ENCODE measurements at regions not wholly inside any gene's neighbourhood (a gene's known extent, or its start where the extent isn't known, plus 50 kb on each side); places are given as distances from the start of the nearest gene placed in this dataset.
"Not testable (repeated sequence)": the region's sequence is repeated elsewhere in the genome, so short reads cannot be mapped to it uniquely, and the experiment has no call there.

DNA sequence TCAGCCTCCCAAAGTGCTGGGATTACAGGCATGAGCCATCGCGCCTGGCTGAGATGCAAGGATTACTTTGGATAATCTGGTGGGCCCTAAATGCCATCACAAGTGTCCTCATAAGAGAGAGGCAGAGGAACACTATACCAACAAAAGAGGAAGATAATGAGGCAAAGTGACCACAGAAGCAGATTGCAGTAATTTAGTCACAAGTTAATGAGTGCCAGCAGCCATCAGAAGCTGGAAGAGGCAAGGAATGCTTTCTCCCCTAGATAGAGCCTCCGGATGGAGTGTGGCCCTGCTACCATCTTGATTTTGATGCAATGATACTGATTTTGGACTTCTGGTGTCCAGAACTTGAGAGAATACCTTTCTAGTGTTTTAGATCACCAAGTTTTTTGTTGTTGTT, 122.3 kb downstream of the SPATA31D1 start:
- in situ Hi-C loops (cut with HindIII; ENCODE audit: low pct_ligation_motif_present, low pct_unique_long_range_greater_than_20kb, low sequenced_read_pairs), result no loop called here
- no peak for DNase-seq

DNA sequence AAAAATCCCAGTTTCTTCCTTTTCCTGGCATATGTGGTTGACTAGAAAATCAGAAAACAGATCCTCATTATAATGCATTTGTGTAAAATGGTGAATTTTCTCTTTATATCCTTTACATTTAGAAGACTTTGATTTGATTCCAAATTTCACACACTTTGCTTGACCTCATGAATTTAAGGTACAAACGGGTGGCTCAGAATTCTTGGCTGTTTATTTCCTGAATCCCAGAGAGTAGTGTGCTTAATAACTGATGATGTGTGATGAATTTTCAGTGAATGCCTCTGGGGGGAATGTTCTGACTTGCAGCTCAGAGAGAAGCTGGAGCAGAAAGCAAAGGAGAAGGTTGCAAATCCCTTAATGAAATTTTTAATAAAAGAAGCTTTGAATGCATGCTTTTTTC, 126.8 kb downstream of the SPATA31D1 start:
- in situ Hi-C loops (cut with HindIII; ENCODE audit: low pct_ligation_motif_present, low pct_unique_long_range_greater_than_20kb, low sequenced_read_pairs), result no loop called here
- DNase-seq, result no peak

DNA sequence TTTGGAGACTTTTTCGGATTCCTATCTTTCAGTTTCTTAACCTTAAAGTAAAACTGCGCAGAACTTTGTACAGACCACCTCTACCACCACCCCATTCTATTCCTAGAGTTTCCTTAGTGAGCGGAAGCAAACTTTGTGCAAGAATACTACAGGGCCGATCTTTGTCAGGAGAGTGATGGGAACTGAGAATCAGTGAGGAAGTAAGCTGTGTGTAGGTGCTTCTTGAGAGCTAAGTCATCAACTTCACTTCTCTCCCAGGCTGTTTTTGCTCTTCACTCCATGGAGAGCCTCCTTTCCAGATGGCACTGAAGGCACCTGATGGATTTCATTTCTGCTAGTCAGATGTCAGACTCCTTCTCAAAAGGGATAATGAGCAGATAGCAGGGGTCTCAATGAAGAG, 127.3 kb downstream of the SPATA31D1 start:
- in situ Hi-C loops (cut with HindIII; ENCODE audit: low pct_ligation_motif_present, low pct_unique_long_range_greater_than_20kb, low sequenced_read_pairs), result no loop called here
- DNase-seq, result no peak

DNA sequence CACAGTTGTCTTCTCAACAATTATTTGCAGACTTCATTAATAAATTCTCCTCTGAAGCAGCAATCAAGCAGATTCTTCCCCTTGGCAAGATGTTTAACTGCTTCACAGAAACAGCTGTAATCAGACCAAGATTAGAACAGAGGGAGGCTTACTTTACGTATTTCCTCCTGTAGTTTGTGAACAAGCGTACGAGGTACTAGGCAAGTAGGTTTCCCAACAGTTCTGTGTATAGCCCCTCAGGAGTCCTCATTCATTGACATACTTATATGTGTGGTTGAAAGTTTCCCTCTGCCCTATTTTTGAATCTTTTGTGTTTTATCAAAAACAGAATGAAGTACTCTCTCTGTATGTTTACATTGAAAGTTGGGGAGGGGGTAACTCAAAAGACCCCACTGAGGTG, 128.0 kb downstream of the SPATA31D1 start:
- in situ Hi-C loops (cut with HindIII; ENCODE audit: low pct_ligation_motif_present, low pct_unique_long_range_greater_than_20kb, low sequenced_read_pairs), result no loop called here
- no peak for DNase-seq

DNA sequence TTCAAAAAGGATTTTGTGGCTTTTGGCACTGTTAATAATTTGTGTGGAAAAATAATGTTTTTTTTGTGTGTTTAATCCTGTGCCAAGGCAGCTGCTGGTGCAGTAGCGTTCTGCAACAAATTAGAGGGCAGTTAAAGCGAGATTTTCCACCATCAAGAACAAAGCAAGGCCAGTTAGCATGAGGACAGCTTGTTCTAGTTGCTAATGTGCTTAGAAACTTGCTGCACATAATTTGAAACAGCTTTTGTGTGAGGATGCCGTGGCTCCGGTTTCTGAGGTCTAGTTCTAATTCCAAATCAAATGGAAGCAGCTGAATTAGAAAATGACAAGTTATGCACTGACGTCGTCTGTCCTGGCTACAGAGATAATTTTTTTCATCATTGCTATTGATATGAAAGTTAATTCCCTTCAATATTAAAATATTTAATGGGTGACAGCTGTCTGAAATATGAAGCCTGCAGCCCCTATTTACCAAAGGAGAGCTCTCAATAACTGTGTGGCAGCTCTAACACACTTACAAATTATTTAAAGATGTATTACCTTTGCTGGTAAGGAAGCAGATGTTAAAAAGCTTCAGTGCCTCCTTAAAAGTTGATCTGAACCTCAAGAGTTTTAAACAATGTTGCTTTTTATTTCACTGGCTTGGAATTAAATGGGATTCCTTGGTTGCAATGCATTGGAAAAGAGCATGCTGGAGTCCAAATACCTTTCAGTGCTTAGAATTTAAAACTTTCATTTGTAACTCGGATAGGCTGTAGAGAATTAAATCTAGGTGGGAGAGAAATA, 128.6 kb downstream of the SPATA31D1 start:
- in situ Hi-C loops (cut with HindIII; ENCODE audit: low pct_ligation_motif_present, low pct_unique_long_range_greater_than_20kb, low sequenced_read_pairs), result no loop called here
- no peak for DNase-seq

DNA sequence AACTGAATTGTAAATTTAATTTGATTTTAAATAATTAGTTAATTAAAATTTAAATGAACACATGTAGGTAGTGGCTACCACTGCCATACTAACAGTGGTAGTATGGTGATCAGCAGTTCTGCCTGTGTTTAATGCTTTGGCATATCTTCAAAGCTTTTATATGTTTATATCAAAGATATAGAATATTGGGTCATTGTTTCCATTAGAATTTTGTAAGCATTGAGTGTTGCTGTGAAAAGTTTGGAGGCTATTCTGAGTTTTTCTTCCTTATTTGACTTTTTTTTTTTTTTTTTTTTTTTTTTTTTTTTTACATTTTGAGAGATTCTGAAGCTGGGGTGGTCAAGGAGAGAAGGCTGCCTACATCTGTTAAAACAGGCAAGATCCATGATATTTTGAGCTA, 134.2 kb downstream of the SPATA31D1 start:
- in situ Hi-C loops (cut with HindIII; ENCODE audit: low pct_ligation_motif_present, low pct_unique_long_range_greater_than_20kb, low sequenced_read_pairs), result no loop called here
- DNase-seq, result no peak

DNA sequence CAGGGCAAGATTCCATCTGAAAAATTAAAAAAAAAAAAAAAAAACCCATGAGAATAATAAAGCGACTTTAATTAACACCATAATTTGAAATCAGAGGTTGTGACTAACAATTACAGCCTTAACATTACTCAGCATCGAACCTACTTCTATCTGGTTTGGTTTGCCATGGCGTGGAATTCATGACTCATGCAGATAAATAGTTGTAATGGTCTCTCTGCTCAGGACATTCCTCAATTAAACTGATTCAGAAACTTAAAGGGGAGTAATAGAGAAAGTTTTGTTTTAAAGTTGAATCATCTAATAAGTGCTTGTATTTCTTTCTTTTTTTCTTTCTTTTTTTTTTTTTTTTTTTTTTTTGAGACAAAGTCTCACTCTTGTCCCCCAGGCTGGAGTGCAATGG, 135.5 kb downstream of the SPATA31D1 start:
- no peak for DNase-seq
- in situ Hi-C loops (cut with HindIII; ENCODE audit: low pct_ligation_motif_present, low pct_unique_long_range_greater_than_20kb, low sequenced_read_pairs), result no loop called here

DNA sequence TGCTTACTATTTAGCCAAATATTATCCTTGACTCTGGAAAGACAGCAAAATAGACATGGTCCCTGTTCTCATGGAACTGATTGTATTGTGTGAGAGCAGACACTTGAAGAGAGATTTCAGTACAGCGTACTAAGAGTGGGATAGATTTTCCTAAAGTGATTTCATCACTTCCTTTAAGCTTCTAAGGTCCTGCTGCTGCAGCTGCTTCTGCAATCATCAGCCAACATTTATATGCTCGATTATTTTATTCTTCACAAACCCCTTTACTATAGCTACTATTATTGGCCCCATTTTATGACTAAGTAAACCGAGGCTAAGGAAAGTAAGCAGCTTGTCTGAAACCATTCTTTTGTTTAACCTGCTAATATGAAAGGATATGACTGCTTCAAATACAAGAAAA, 137.7 kb downstream of the SPATA31D1 start:
- in situ Hi-C loops (cut with HindIII; ENCODE audit: low pct_ligation_motif_present, low pct_unique_long_range_greater_than_20kb, low sequenced_read_pairs), result no loop called here
- DNase-seq, result no peak

DNA sequence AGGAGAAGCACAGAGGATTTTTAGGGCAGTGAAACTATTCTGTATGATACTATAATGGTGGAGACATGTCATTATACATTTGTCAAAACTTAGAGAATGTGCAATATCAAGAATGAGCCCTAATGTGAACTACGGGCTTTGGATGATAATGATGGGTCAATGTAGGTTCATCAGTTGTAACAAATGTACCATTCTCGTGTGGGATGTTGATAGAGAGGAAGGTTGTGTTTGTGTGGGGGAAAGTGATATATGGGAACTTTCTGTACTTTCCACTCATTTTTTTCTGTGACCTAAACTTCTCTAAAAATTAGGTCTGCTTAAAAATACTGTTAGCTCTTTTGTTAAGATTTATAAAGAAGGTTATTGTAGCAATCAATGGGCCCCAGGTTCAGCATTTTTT, 138.9 kb downstream of the SPATA31D1 start:
- in situ Hi-C loops (cut with HindIII; ENCODE audit: low pct_ligation_motif_present, low pct_unique_long_range_greater_than_20kb, low sequenced_read_pairs), result no loop called here
- no peak for DNase-seq

DNA sequence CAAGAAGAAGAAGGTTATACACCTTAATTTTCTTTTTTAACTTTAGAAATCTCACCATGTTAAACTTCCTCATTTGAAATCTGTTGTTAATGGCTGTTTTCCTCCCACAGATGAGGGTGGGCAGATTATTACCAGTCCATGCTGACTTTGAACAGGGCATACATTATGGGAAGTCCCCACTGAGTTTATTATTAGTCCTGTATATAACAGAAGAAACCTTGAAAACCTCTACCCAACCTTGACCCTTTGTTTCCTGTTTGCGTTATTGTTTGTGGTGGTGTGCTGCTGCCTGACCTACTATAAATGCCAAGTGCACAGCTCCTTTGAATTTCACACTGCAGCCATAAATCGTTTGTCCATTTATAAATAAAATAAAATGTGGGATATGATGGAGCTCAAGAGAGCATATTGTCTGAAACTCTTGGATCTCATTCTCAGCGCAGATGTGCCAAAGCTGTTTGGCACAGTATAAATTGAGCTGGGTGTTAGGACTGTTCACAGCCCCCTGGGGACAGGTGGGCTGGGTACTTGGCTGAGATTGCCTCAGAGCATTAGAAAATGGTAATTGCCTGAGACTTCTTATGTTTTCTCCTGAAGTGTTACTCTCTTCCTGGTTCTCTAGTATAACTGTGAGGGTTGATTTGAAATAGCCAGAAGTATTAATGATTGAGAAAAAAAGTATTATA, 139.6 kb downstream of the SPATA31D1 start:
- no peak for DNase-seq
- in situ Hi-C loops (cut with HindIII; ENCODE audit: low pct_ligation_motif_present, low pct_unique_long_range_greater_than_20kb, low sequenced_read_pairs), result no loop called here

DNA sequence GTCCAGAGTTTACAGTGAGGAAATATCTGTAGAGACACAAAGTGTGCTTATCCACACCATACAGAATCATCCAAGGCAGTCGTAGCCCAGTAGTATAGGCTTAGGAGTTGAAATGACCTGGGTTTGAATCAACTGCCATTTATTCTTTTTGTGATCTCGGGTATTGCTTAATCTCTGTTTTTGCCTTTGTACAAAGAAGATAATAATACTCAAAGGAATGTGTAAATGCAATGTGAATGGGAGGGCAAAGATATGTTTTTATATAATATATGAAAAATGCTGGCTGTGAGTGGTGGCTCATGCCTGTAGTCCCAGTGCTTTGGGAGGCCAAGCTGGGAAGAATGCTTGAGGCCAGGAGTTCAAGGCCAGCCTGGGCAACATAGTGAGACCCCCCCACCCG, 141.1 kb downstream of the SPATA31D1 start:
- in situ Hi-C loops (cut with HindIII; ENCODE audit: low pct_ligation_motif_present, low pct_unique_long_range_greater_than_20kb, low sequenced_read_pairs), result no loop called here
- DNase-seq, result no peak

DNA sequence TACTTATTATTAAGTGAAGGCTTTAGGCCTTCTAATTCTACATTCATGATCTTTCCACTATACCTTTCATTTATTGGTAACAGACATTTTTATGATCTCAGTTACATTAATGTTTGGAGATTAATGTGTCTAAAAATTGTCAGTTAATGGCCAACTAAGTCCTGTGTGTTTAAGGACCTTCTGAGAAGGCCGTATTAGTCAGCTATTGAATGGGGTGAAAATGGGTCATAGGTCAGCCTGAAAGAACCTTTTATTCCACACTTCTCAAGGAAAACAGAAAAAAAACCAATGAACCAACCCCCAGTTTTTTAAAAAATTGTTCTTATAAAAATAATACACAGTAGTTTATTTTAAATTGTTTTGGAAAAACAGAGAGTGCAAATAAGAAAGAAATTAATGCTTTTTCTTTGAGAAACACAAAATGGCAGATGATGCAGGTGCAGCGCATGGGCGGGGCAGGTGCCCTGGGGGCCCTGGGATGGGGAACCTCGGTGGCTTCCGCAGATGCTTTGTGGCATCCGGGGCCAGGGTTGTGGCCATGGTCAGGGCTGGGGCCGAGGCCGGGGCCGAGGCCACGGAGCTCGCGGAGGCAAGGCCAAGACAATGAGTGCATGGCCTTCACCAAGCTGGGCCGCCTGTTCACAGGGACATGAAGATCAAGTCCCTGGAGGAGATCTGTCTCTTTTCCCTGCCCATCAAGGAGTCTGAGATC, 141.9 kb downstream of the SPATA31D1 start:
- in situ Hi-C loops (cut with HindIII; ENCODE audit: low pct_ligation_motif_present, low pct_unique_long_range_greater_than_20kb, low sequenced_read_pairs), result no loop called here
- no peak for DNase-seq

DNA sequence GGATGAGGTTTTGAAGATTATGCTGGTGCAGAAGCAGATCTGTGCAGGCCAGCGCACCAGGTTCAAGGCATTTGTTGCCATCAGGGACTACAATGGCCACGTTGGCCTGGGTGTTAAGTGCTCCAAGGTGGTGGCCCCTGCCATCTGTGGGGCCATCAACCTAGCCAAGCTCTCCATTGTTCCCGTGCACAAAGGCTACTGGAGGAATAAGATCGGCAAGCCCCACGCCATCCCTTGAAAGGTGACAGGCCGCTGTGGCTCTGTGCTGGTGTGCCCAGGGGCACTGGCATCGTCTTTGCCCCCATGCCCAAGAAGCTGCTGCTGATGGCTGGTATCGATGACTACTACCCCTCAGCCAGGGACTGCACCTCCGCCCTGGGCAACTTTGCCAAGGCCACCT, 142.5 kb downstream of the SPATA31D1 start:
- in situ Hi-C loops (cut with HindIII; ENCODE audit: low pct_ligation_motif_present, low pct_unique_long_range_greater_than_20kb, low sequenced_read_pairs), result no loop called here
- DNase-seq, result no peak

DNA sequence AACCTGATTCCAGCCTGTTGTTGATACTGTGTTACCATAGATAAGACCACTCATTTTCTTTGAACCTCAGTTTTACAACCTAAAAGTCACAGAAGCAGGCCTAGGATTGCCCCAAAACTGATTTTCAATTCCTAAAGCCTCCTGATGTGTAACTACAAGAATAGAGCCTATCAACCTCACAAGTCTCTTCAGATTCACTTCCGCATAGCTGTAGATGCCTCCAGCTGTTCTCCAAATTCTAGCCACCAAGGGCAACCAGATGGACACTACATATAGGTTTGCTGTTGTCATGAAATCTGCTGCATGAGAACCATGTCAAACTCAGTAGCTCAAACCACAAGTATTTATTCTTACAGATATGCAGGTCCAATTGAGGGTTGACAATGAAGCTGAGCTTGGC, 143.5 kb downstream of the SPATA31D1 start:
- no peak for DNase-seq
- in situ Hi-C loops (cut with HindIII; ENCODE audit: low pct_ligation_motif_present, low pct_unique_long_range_greater_than_20kb, low sequenced_read_pairs), result no loop called here

DNA sequence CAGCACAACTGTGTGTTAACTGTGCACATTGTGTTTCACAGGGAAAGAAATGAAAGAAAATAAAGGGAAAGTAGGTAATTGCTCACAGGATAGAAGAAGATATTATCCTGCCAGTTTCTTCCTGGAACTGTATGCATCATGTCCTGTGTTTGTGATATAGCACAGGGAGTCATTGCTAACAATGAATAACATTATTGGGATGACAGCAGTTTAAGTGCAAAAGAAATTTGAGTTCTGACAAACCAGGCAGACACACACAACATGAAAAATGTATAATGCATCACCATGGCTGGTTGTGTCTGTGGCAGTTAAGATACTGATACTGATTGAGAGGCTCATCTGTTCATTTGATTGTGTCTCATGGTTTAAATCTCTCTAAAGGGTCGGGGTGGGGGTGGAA, 145.4 kb downstream of the SPATA31D1 start:
- in situ Hi-C loops (cut with HindIII; ENCODE audit: low pct_ligation_motif_present, low pct_unique_long_range_greater_than_20kb, low sequenced_read_pairs), result no loop called here

DNA sequence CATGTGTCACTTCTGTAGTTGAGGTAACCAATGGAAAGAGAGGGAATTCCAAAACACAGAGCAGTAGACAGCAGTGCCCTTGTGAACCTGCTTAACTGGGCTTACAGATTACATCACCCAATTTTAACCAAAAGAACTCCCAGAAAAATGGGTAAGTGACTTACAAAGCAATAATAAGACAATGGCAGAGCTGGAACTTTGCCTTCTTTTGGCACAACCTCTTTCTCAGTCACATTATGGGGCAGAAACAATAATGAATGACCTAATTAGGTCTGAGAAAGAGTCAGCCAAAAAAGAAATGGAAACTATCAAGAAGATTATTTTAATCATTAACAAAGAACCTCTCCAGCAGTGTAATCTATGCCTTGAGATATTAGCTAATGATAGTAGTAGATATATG, 146.5 kb downstream of the SPATA31D1 start:
- DNase-seq, result no peak
- in situ Hi-C loops (cut with HindIII; ENCODE audit: low pct_ligation_motif_present, low pct_unique_long_range_greater_than_20kb, low sequenced_read_pairs), result no loop called here

More for the DNA sequence above, 145.4 kb downstream of the SPATA31D1 start:
- no peak for DNase-seq

DNA sequence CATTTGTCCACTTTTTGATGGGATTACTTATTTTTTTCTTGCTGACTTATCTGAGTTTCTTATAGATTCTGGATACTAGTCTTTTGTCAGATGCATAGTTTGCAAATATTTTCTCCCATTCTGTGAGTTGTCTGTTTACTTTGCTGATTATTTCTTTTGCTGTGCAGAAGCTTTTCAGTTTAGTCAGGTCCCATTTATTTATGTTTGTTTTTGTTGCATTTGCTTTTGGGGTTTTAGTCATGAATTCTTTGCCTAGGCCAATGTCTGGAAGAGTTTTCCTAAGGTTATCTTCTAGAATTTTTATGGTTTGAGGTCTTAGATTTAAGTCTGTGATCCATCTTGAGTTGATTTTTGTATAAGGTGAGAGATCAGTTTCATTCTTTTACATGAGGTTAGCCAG, 149.5 kb downstream of the SPATA31D1 start:
- in situ Hi-C loops (cut with HindIII; ENCODE audit: low pct_ligation_motif_present, low pct_unique_long_range_greater_than_20kb, low sequenced_read_pairs), result not testable (repeated sequence)

DNA sequence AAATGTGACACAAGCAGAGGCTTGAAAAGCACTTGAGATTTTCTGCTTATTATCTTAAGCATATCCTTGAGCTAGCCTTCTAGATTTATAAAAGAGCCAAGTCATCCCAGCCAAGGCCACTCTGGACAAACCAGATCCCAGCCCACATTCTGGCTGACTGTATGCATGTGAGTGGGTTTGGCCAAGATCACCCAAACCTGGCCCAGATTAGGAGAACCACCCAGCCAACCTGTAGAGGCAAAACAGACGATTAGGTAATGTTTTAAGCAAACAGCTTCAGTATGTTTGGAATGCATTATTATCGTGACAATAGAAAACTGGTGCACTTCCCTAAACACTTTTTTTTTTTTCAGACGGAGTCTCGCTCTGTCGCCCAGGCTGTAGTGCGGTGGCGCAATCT, 151.9 kb downstream of the SPATA31D1 start:
- DNase-seq, result no peak
- in situ Hi-C loops (cut with HindIII; ENCODE audit: low pct_ligation_motif_present, low pct_unique_long_range_greater_than_20kb, low sequenced_read_pairs), result no loop called here

More for the DNA sequence above, 149.5 kb downstream of the SPATA31D1 start:
- not testable (repeated sequence) for DNase-seq

DNA sequence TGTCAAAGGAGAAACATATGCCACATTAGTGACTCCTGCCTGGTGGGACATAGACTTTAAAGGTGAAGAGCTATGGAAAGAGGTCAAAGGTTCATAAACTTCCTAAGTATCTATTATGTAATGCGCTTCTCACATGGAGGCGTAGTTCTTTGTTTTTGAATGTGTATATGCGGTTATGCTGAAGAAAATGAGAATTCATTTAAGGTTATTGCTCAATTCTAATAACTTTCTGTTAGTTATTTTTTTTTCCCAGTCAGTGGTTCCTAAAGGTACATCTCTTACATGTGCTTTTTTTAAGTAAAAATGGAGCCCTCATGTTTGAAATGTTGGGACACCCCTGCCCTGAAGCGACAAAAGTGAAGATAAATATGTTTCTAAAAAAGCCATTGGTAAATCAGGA, 156.2 kb downstream of the SPATA31D1 start:
- in situ Hi-C loops (cut with HindIII; ENCODE audit: low pct_ligation_motif_present, low pct_unique_long_range_greater_than_20kb, low sequenced_read_pairs), result no loop called here
- DNase-seq, result no peak

DNA sequence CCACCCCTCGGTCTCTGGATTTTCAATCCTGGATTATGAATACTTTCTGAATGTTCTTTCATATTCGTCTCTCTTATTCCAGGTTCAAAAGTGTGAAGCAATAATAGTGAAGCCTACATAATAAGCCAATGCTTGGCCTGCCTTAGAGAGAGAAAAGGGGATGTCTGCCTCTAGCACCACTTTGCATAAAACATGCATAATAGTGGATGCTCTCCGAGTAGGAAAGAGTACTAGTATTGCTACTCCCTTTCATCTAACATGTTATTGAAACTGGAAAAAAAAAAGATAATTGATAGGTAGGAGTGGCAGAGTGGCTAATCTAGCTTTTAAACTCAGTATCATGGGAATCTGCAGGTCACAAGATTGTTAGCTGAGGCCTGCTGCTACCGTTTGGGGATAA, 158.1 kb downstream of the SPATA31D1 start:
- in situ Hi-C loops (cut with HindIII; ENCODE audit: low pct_ligation_motif_present, low pct_unique_long_range_greater_than_20kb, low sequenced_read_pairs), result no loop called here
- DNase-seq, result no peak

Measured in ACHN (cell line).